Frontal cortex (tissue), 3 donors: ENCODE measurements at regions not wholly inside any gene's neighbourhood (a gene's known extent, or its start where the extent isn't known, plus 50 kb on each side); places are given as distances from the start of the nearest gene placed in this dataset.

Source experiments
- DNase-seq, 2 donors: peaks; one replicate each; pipeline ENCODE4 v3.0.0; 2012; ENCODE audit warnings: low spot score in 2 of 2
- FAIRE-seq: peaks from 2 replicates; lab custom pipeline; 2012; peaks lifted over from hg19 to GRCh38; lab: Jason Lieb, UNC
- donor health status: control.
- donor health status: control.
- donor health status: control.

- no peak for DNase-seq
These were observed 576.0 kb upstream of the CDH4 start for GRCh38 chr20:60676011-60676410.

GRCh38 chr20:60677819-60678218 is 574.2 kb upstream of the CDH4 start:
- DNase-seq (no peak), FAIRE-seq (peak; percentile 64)

More at GRCh38 chr20:60676011-60676410, 576.0 kb upstream of the CDH4 start:
- FAIRE-seq: no peak

- DNase-seq (no peak), FAIRE-seq (no peak)
These were observed 571.5 kb upstream of the CDH4 start for GRCh38 chr20:60680554-60680953.

- DNase-seq (no peak), FAIRE-seq (no peak)
These were observed 564.8 kb upstream of the CDH4 start for GRCh38 chr20:60687213-60687612.

- DNase-seq: no peak
- no peak for FAIRE-seq
These were observed 561.3 kb upstream of the CDH4 start for GRCh38 chr20:60690771-60691170.

- DNase-seq (no peak), FAIRE-seq (no peak)
These were observed 560.0 kb upstream of the CDH4 start for GRCh38 chr20:60691966-60692615.

- FAIRE-seq: no peak
These were observed 558.4 kb upstream of the CDH4 start for GRCh38 chr20:60693496-60694133.

GRCh38 chr20:60694763-60695162 is 557.3 kb upstream of the CDH4 start:
- DNase-seq (no peak), FAIRE-seq (no peak)

More at GRCh38 chr20:60693496-60694133, 558.4 kb upstream of the CDH4 start:
- DNase-seq: no peak

GRCh38 chr20:60695226-60696000 is 556.6 kb upstream of the CDH4 start:
- DNase-seq (no peak), FAIRE-seq (no peak)

- no peak for DNase-seq
These were observed 554.8 kb upstream of the CDH4 start for GRCh38 chr20:60697252-60697651.

GRCh38 chr20:60700728-60701127 is 551.3 kb upstream of the CDH4 start:
- no peak for FAIRE-seq

More at GRCh38 chr20:60697252-60697651, 554.8 kb upstream of the CDH4 start:
- FAIRE-seq: no peak

GRCh38 chr20:60704147-60704546 is 547.9 kb upstream of the CDH4 start:
- no peak for DNase-seq
- FAIRE-seq: no peak

More at GRCh38 chr20:60700728-60701127, 551.3 kb upstream of the CDH4 start:
- no peak for DNase-seq

- no peak for DNase-seq
- FAIRE-seq: no peak
These were observed 538.7 kb upstream of the CDH4 start for GRCh38 chr20:60713396-60713795.

GRCh38 chr20:60715172-60715571 is 536.9 kb upstream of the CDH4 start:
- FAIRE-seq (no peak), DNase-seq (no peak)

- FAIRE-seq: no peak
- DNase-seq: no peak
These were observed 533.1 kb upstream of the CDH4 start for GRCh38 chr20:60718743-60719480.

GRCh38 chr20:60725311-60725906 is 526.7 kb upstream of the CDH4 start:
- FAIRE-seq (no peak), DNase-seq (no peak)

GRCh38 chr20:60727425-60727824 is 524.6 kb upstream of the CDH4 start:
- FAIRE-seq: no peak
- DNase-seq: no peak

- no peak for DNase-seq
- no peak for FAIRE-seq
These were observed 523.4 kb upstream of the CDH4 start for GRCh38 chr20:60728705-60729104.

GRCh38 chr20:60729135-60729900 is 522.7 kb upstream of the CDH4 start:
- DNase-seq: no peak

More at GRCh38 chr20:60729135-60729900, 522.7 kb upstream of the CDH4 start:
- FAIRE-seq: no peak
